ENCODE measurements at regions not wholly inside any gene's neighbourhood (a gene's known extent, or its start where the extent isn't known, plus 50 kb on each side); places are given as distances from the start of the nearest gene placed in this dataset.
"Not testable (repeated sequence)": the region's sequence is repeated elsewhere in the genome, so short reads cannot be mapped to it uniquely, and the experiment has no call there.

DNA sequence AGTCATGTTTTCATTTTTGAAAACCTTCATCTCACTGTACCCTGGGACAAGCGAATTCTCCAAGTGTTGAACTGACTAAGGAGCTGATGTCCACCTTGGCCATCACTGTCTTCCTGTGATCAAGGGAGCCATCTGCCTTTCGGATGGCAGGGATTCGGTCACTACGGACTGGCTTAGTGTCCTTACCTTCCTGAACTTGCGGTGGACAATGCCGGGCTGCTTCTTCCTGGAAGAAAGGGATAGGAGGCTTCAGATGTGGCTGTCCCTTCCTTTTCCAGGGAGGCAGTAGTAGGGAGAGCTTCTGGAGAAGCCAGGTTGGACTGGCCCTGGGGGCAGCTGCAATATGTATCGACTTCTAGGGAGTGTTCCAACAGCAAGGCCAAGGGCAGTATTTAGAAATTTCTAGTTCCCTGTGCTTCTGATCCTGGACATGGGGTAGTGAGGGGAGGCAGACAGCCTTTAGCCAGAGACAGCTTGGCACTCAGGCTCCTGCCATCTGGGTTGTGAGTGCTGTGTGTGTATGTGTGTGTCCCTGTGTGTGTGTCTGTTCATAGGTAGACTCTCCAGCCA lies 114.6 kb downstream of the IER5 start:
- no peak for DNase-seq (ENCODE audit: low read depth)

DNA sequence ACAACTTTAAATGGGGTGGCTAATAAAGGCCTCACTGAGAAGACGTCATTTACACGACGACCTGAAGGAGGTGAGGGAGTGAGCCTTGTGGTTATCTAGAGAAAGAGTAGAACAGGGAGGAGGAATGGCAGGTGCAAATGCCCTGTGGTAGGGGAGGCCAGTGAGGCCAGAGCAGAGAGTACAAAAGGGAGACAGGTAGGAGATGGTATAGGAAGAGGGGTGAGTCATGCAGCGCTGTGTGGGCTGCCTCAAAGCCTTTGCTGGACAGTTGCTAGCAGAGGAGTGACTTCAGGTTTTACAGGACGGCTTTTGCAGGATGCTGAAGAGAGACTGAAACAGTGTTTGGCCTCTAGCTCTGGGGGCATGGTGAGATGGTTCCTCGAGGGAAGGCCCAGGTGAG lies 116.0 kb downstream of the IER5 start:
- no peak for DNase-seq (ENCODE audit: low read depth)

DNA sequence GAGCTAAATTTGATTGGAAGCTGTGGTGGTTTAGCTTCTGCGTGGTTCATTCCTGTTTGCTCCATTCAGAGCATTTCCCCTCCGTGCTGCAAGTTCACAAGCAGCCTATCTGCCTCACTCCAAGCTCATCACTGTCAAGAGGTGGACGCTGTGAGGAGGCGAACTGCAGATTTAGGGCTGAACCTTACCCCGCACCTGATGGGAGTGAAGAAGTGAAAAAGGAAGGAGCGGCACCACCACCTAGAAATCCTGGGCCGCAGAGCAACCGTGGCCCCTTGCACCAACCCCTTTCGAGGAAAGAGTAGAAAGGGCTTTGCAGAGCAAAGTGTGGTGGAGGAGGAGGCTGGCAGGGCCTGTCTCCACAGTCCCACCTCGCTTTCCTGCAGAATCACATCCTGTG lies 117.4 kb downstream of the IER5 start:
- no peak for DNase-seq (ENCODE audit: low read depth)

DNA sequence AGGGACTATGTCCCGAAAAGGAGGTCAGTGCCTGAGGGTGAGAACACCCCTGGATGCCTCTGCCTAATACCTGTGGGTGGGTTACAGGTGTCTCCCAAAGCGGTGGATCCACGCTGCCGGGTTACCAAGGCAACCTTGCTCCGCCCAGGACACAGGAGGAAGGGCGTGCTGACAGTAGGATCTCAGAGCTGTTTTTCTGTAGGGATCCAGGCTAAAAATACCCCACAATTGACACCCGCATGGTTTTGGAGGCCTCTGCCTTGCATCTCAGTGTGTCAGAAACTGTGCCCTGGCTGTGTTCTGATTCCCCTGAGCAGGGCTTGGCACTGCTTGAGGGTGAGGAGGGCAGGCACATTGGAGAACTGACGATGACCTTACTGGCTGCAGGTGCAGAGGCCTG lies 118.0 kb downstream of the IER5 start:
- no peak for DNase-seq (ENCODE audit: low read depth)

DNA sequence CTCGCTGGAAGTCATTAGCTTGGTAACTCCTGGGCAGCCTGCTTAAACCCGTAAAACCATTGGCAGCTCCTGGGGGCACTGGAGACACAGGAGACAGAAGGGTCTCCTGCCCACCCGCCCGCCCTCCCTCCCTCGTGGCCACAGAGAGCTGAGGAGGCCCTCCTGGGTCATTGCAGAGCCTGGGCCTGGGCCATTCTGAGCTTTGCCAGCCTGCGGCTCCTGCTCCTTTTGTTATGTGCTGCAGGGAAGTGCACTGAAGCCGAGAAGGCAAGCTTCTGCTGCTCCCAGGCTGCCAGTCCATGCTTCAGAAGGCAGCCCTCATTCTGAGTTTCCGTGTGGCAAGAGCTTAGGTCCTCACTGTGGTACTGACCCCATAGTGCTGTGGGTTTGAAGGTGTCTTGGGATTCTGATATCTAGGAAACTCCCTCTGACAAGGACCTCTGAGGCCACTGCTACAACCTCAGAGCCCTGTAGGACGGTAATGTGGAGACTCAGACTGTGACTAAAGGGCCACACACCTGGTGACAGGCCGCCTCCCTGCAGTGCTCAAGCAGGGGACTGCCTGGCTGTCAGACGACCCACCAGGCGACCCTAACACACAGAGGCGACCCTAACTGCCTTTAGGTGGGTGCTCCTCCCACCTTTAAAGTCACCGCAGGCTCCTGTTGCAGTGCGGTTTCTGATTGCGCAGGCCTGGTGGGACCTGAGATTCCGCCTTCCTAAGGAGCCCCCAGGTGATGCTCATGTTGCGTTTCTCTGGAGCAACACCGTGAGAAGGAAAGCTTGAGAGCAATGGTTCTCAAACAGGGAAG lies 118.7 kb downstream of the IER5 start:
- DNase-seq (ENCODE audit: low read depth) = no peak

DNA sequence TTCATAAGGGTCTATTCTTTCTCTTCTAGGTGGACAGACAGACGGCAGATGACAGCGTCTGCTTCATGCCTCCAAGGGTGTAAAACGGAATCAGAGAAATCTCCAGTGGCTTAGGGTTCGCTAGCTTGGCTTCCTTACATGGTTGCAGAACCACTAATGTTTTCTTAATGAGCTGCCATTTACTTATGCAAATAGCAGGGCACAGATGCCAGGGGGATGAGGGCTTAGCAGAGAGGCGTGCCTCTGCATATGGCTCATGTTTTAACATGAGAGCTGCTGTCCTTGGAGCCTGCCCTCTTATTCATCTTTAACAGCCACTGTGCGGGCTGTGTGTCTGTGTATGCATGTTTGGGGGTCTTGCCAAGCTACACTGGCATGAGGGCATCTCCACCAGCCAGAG lies 119.6 kb downstream of the IER5 start:
- no peak for DNase-seq (ENCODE audit: low read depth)

DNA sequence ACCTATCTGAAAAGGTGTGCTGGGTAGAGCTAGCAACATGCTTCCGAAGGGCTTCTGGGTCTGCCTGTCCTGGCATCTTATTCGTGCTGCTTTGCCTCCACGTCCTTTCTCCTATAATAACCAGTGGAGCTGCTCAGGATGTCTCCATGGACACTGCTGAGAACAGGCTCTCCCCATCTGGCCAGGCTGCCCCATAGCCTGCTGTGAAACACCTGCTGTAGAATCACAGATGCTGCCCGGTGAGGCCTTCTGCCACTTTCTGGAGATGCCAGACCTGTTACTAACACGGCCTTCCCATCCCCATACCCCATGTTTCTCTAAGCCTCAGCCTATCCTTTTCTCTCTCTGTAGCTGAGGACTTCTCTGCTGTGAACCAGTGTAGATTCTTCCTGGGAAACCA lies 120.5 kb downstream of the IER5 start:
- no peak for DNase-seq (ENCODE audit: low read depth)

DNA sequence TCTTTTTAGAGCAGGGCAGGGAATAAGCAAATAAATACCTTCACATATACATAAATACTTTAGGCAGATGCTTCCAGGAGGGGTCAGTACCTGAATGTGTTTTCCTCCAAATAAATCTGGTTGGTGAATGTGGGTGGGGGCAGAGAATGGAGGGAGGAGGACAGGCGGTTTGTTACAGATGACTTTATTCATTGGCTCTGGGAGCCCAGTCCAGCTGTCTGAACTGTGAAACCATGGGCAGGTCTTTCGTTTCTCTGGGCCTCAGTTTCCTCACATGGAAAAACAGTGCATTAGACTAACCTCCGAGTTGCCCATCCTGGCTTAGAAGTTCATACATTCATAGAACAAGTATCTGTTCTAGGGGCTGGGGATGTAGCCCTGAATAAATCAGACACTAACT lies 124.6 kb downstream of the IER5 start:
- DNase-seq (ENCODE audit: low read depth) = no peak

DNA sequence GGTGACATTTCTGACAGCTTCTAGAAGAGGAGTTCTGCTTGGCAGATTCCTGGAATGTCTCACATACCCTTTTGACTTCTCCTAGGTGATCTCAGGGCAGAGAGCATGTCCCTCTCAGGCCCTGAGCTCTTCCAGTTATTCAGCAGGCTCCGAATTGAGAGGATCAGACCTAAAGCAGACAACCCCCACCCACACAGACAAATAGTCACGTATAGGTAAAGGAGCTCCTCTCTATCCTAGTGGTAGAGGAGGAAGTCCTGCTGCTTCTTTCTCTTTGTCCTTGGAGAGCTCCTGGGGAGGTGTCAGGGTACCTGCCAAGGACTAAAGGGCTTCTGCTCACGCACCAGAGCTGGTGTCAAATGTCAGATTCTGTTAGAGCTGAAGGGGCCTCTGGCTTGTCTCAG lies 128.1 kb downstream of the IER5 start:
- DNase-seq (ENCODE audit: low read depth) = no peak

DNA sequence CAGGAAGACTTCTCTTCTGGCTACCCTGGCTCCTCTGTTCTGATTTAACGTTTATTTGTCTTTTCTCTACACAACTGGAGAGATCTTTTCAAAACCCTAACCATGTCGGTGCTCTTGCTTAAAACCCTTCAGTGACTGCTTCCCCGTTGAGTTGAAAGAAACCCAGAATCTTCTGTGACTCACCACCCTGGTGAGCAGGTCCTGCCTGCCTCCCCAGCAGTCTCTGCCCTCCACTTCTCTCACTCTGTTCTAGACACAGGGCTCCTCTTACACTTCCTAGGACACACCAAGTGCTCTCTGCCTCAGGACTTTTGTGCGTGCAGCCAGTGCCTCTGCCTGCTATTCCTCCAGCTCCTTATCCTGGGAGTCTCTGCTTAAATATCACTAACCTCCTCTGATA lies 131.4 kb downstream of the IER5 start:
- DNase-seq (ENCODE audit: low read depth) = no peak

DNA sequence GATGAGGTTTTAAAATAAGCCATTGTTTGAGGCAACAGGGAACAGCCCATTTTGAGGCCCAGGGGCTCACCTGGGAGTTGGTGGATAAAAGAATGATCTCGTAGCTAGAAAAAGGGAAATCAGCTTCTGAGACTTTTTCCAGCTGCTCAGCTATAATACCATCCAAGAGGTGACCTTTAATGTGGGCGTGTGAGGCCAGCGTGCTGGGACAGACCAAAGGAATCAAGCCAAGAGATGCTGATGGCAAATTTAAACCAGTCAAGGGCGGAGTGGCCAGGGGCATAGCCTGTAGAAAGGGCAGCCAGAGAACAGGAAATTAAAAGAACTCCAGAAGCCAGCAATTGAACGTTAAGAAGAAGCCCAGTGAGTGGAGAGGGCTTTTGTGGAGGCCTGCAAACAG lies 132.6 kb downstream of the IER5 start:
- DNase-seq (ENCODE audit: low read depth) = no peak

DNA sequence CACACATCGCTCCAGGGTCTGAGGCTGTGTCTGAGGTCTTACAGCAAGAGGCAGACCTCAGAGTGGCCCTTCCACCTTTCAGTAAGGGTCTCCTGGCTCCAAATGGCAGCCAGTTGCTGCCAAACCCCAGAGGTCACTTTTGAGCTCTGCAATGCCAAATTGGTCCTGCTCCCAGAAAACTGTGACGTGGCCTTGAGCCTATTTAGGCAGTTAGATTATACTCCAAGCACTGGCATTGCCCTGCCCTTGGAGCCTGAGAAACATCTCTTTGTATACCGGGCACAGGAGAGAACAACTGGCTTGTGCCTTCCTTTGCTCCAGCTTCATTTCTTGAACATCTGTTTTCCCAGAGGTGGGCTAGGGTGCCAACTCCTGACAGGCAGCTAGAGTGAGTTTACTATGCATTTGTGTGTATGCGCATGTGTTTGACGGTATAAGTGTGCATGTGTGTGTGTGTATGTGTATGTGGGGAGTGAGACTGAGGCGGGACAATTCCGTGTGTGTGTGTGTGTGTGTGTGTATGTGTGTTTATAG lies 134.5 kb downstream of the IER5 start:
- DNase-seq (ENCODE audit: low read depth) = no peak

DNA sequence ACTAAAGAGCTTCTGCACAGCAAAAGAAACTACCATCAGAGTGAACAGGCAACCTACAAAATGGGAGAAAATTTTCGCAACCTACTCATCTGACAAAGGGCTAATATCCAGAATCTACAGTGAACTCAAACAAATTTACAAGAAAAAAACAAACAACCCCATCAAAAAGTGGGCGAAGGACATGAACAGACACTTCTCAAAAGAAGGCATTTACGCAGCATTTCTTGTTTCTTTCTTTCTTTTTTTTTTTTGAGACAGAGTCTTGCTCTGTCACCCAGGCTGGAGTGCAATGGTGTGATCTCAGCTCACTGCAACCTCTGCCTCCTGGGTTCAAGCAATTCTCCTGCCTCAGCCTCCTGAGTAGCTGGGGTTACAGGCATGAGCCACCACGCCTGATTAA lies 138.2 kb downstream of the IER5 start:
- DNase-seq (ENCODE audit: low read depth) = not testable (repeated sequence)

DNA sequence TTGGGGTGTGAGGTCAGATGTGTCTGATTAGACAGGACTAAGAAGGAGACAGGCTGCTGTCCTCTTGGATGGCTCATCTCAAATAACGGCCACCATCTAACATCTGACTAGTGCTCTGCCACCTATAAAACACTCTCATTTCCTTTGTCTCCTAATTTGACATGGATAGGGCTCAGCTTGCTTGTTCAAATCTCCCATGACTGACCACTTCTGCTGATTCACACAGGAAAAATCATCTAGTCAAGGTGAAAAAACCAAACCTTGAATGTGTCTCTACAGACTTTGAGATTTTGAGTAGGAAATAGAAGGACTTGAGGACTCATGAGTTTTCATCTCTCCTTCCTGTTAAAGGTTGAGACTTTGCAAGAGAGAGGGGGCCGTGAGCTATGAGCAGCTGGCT lies 150.6 kb downstream of the IER5 start:
- DNase-seq (ENCODE audit: low read depth) = no peak

DNA sequence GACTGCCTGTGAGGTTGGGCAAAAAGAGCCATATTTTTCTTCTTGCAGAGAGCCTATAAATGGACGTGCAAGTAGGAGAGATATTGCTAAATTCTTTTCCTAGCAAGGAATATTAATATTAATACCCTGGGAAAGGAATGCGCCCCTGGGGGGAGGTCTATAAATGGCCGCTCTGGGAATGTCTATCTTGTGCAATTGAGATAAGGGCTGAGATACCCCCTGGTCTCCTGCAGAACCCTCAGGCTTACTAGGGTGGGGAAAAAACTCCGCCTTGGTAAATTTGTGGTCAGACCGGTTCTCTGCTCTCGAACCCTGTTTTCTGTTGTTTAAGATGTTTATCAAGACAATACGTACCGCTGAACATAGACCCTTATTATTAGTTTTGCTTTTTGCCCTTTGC lies 157.8 kb downstream of the IER5 start:
- not testable (repeated sequence) for DNase-seq (ENCODE audit: low read depth)

DNA sequence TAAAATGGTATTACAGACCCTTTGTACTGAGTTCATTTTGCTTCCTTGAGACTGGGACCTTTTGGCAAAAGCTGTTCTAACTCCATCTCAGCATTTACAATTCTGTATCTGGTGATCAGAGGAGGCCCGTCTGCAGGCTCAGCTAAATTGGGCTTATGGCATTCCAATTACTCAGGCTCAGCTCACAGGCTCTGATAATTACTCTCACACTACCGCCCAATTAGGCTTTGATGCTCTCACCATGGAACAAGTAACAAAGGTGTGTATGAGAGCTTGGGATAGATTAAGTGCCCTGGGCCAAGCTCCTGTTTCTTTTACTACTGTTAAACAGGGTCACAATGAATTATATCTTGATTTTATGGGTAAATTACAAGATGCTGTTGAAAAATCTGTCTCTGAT lies 159.9 kb downstream of the IER5 start:
- DNase-seq (ENCODE audit: low read depth) = not testable (repeated sequence)

DNA sequence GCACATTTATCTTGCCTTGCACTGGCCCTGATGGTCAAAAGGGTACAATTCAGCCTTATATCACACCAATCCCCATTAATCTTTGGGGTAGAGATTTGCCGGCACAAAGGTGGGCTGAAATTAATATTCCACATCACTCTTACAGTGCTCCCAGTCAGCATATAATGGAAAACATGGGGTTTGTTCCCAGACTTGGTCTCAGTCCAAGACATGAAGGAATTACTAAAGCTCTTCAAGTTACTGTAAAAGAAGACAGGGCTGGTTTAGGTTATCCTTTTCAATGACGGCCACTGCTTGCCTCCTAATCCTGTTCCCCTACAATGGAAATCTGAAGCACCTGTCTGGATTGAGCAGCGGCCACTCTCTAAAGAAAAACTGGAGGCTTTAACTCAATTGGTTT lies 160.7 kb downstream of the IER5 start:
- DNase-seq (ENCODE audit: low read depth) = no peak

DNA sequence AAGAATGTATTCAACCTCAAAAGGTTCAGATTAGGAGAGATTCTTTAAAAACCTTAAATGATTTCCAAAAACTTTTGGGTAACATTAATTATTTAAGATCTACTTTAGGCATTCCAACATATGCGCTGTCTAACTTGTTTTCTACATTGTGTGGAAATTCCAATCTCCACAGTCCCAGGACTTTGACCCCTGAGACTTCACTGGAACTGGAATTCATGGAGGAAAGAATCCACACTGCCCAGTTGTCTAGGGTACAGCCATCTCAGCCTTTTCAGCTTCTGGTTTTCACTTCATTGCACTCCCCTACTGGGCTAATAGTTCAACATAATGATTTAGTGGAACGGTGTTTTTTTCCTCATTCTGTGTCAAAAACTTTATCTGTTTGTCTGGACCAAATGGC lies 161.5 kb downstream of the IER5 start:
- no peak for DNase-seq (ENCODE audit: low read depth)

DNA sequence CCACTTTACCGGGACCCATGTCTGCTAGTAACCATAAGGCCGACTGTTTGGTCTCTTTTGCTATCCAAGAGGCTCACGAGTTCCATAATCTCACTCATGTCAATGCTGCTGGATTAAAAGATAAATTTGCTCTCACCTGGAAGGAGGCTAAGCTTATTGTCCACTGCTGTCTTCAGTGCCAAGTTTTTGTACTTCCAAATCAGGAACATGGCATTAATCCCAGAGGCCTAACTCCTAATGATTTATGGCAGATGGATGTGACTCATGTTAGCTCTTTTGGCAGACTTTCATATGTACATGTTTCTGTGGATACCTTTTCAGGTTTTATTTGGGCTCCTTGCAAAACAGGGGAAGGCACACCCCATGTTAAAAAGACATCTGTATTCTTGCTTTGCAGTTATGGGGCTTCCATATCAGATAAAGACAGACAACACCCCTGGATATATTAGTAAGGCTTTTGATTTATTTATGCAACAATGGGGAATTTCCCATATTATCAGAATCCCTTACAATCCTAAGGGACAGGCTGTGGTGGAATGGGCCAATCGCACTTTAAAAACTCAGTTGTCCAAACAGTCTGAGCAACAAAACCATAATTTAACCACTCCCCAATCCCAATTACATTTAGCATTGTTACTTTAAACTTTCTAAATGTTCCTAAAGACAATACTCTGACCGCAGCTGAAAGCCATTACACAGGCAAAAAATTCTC lies 162.7 kb downstream of the IER5 start:
- no peak for DNase-seq (ENCODE audit: low read depth)

DNA sequence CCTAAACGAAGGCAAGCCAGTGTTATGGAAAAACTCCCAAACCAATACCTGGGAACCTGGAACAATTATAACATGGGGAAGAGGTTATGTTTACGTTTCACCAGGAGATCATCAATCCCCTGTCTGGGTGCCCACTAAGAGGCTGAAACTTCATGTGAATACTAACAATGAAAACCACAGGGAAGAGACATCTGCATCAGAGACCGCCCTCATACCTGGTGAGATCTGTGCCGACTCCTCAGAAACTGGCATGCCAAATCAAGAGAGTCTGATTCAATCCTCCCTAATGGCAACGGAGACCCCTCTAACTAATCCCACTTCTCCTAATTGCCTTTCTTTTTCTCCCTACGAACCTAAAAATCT lies 163.2 kb downstream of the IER5 start:
- no peak for DNase-seq (ENCODE audit: low read depth)

DNA sequence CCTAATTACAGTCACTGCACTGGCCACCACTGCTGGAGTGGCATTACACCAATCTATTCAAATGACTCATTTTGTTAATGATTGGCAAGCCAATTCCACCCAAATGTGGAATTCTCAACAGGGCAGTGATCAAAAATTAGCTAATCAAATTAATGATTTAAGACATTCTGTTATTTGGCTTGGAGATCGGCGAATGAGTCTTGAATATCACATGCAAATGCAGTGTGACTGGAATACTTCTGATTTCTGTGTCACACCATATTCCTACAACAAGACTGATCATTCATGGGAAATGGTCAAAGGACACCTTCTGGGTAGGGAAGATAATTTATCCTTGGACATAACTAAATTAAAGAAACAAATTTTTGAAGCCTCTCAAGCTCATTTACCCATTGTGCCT lies 165.1 kb downstream of the IER5 start:
- DNase-seq (ENCODE audit: low read depth) = not testable (repeated sequence)

DNA sequence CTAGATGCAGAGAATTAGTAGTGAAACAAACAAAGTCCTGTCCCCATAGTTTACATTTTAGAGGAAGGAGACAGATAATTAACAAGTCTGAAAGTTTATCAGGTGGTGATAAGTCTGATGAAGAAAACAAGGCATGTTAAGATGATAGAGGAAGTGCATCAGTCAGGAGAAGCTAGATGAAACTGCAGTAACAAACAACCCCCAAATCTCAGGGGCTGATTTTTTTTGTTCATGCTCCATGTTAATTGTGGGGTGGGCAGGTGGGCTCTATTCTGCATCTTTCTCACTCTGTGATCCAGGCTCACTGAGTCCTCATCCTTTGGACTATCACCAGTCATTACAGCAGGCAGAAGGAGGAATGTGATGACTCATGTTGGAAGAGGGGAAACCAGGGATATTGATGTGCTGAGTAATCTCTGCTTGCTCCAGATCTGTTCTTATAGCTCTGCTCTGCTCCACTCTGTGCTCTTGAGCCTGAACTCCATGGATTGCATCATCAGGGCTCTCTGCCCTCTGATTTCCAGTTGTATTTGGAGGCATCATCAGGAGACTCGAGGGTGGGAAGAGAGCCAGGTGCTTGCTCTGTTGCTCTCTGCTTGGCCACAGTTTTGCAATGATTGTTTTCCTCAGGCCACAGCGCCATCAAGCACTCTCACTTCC lies 166.9 kb downstream of the IER5 start:
- no peak for DNase-seq (ENCODE audit: low read depth)

DNA sequence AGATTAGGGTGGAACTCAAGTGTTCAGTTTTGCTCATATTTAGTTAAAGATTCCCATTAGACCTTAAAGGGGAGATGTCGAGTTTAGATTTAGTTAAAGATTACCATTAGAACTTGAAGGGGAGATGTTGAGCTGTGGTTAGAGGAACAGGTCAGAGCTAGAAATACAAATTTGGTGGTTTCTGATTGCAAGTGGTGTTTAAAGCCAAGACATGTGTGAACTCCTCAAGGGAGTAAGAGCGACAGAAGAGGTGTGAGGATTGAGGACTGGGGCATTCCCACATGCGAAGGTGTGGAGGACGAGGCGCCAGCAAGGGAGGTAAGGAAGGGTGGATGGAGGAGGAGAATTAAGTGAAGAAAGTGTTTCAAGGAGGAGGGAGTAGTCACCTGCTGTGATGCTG lies 168.6 kb downstream of the IER5 start:
- no peak for DNase-seq (ENCODE audit: low read depth)

Measured in stimulated activated CD8-positive, alpha-beta memory T cell treated with anti-CD3 and anti-CD28 coated beads, Interleukin-7, amount 100 ng/mL, for 24 hours (primary cell).